HL-60 (cell line): ENCODE measurements at regions not wholly inside any gene's neighbourhood (a gene's known extent, or its start where the extent isn't known, plus 50 kb on each side); places are given as distances from the start of the nearest gene placed in this dataset.

ENCODE experiments used
- DNase-seq, 2 experiments: peaks; one replicate each; pipeline ENCODE4 v3.0.0-alpha.2; 2010 to 2020; ENCODE audit warnings: low read depth in 1 of 2, low spot score in 1 of 2
- H3K27ac ChIP-seq: fragments of 250-450 bp; sonication (Bioruptor Pico); replicated peaks from 2 replicates; pipeline ENCODE4 v1.5.1; 2020; ENCODE audit warnings: mild to moderate bottlenecking, moderate library complexity
- H3K27me3 ChIP-seq: fragments of 250-450 bp; sonication (Bioruptor Pico); 2 replicates; pipeline ENCODE4 v1.5.1; 2021; ENCODE audit warnings: mild to moderate bottlenecking, moderate library complexity; ENCODE audit not compliant: insufficient read depth, poor library complexity, severe bottlenecking
- H3K4me3 ChIP-seq: replicated peaks from 2 replicates; pipeline ENCODE4 v1.5.1; 2011; ENCODE audit warnings: mild to moderate bottlenecking, control low read depth, low read length; ENCODE audit not compliant: insufficient read depth
- GABPA ChIP-seq: IDR thresholded peaks from 2 replicates; pipeline ENCODE4 v1.6.1; 2012; ENCODE audit warnings: low read depth
- POLR2AphosphoS5 ChIP-seq: IDR thresholded peaks from 2 replicates; pipeline ENCODE4 v1.6.1; 2012; ENCODE audit warnings: low read depth
- SPI1 ChIP-seq: IDR thresholded peaks from 2 replicates; pipeline ENCODE4 v1.6.1; 2012; ENCODE audit warnings: low read depth, mild to moderate bottlenecking, borderline replicate concordance
- TF ChIP-seq, protein P1 (sequence below): IDR thresholded peaks from 2 replicates; pipeline ENCODE4 v1.6.1; 2012; ENCODE audit warnings: low read depth; ENCODE audit not compliant: insufficient replicate concordance
- TF ChIP-seq, protein P2 (sequence below): IDR thresholded peaks from one replicate; pipeline ENCODE4 v1.5.1; 2011; ENCODE audit warnings: low read length, control low read depth, inconsistent platforms; ENCODE audit not compliant: insufficient read depth

DNA sequence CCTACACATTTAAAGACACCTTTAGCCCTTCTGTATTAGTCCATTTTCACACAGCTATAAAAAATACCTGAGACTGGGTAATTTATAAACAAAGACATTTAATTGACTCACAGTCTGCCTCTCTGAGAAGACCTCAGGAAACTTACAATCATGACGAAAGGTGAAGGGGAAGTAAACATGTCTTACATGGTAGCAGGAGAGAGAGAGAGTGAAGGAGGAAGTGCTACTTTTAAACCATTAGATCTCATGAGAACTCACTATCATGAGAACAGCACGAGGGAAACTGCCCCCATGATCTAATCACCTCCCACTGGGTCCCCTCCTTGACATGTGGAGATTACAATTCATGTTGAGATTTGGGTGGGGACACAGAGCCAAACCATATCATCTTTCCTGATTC, 946.6 kb downstream of the SLC4A3 start:
- Histone ChIP-seq H3K27me3 (no peaks in the 10 kb centered on the region), H3K27ac (no peak overlapping the region), H3K4me3 (no peak overlapping the region)
- TF ChIP-seq SPI1: peak; percentile 59; the same call in 1 of the 2 replicates
- TF ChIP-seq, protein P1, sequence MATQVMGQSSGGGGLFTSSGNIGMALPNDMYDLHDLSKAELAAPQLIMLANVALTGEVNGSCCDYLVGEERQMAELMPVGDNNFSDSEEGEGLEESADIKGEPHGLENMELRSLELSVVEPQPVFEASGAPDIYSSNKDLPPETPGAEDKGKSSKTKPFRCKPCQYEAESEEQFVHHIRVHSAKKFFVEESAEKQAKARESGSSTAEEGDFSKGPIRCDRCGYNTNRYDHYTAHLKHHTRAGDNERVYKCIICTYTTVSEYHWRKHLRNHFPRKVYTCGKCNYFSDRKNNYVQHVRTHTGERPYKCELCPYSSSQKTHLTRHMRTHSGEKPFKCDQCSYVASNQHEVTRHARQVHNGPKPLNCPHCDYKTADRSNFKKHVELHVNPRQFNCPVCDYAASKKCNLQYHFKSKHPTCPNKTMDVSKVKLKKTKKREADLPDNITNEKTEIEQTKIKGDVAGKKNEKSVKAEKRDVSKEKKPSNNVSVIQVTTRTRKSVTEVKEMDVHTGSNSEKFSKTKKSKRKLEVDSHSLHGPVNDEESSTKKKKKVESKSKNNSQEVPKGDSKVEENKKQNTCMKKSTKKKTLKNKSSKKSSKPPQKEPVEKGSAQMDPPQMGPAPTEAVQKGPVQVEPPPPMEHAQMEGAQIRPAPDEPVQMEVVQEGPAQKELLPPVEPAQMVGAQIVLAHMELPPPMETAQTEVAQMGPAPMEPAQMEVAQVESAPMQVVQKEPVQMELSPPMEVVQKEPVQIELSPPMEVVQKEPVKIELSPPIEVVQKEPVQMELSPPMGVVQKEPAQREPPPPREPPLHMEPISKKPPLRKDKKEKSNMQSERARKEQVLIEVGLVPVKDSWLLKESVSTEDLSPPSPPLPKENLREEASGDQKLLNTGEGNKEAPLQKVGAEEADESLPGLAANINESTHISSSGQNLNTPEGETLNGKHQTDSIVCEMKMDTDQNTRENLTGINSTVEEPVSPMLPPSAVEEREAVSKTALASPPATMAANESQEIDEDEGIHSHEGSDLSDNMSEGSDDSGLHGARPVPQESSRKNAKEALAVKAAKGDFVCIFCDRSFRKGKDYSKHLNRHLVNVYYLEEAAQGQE: no peak
- no peak for DNase-seq

GRCh38 chr2:220575963-220576362, 948.5 kb downstream of the SLC4A3 start:
- H3K27me3 ChIP-seq: no peaks in the 10 kb centered on the region
- H3K4me3 ChIP-seq: no peak overlapping the region
- no peak for DNase-seq
- no peak overlapping the region for H3K27ac ChIP-seq
- TF ChIP-seq, protein P1: no peak
- TF ChIP-seq POLR2AphosphoS5 (no peak), GABPA (no peak), SPI1 (no peak)
- TF ChIP-seq, protein P2, sequence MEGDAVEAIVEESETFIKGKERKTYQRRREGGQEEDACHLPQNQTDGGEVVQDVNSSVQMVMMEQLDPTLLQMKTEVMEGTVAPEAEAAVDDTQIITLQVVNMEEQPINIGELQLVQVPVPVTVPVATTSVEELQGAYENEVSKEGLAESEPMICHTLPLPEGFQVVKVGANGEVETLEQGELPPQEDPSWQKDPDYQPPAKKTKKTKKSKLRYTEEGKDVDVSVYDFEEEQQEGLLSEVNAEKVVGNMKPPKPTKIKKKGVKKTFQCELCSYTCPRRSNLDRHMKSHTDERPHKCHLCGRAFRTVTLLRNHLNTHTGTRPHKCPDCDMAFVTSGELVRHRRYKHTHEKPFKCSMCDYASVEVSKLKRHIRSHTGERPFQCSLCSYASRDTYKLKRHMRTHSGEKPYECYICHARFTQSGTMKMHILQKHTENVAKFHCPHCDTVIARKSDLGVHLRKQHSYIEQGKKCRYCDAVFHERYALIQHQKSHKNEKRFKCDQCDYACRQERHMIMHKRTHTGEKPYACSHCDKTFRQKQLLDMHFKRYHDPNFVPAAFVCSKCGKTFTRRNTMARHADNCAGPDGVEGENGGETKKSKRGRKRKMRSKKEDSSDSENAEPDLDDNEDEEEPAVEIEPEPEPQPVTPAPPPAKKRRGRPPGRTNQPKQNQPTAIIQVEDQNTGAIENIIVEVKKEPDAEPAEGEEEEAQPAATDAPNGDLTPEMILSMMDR: no peak

GRCh38 chr2:220579452-220579851, 952.0 kb downstream of the SLC4A3 start:
- H3K4me3 ChIP-seq: no peak overlapping the region
- H3K27ac ChIP-seq: no peak overlapping the region
- H3K27me3 ChIP-seq: no peaks in the 10 kb centered on the region
- no peak for DNase-seq
- TF ChIP-seq, protein P2: no peak
- TF ChIP-seq, protein P1: no peak
- TF ChIP-seq POLR2AphosphoS5: no peak
- no peak for TF ChIP-seq GABPA
- no peak for TF ChIP-seq SPI1

DNA sequence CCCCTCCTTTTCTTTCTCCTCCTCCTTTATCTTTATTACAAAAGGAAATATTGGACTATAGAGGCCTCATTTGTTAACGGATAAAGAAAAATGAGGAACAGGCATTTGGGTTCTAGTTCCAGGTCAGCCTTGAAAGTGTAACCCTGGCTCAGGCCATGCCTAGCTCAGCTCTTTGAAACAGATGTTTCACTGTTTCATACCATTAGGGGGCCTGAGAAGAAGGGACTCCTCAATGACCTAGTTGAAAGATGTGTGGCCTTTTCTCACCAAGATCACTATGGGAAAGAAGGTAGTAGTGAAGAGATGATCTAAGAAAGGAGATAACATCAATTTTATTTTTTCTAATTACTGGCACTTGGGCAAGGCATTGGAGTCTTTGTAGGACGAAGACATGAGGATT, 952.7 kb downstream of the SLC4A3 start:
- Histone ChIP-seq H3K27me3 (no peaks in the 10 kb centered on the region), H3K4me3 (no peak overlapping the region), H3K27ac (no peak overlapping the region)
- DNase-seq: no peak
- no peak for TF ChIP-seq POLR2AphosphoS5
- TF ChIP-seq GABPA: no peak
- TF ChIP-seq, protein P1: no peak
- TF ChIP-seq SPI1: no peak
- TF ChIP-seq, protein P2: no peak
